Activated T-cell treated with anti-CD3 and anti-CD28 coated beads for 48 hours (primary cell): ENCODE measurements at regions not wholly inside any gene's neighbourhood (a gene's known extent, or its start where the extent isn't known, plus 50 kb on each side); places are given as distances from the start of the nearest gene placed in this dataset.
"Not testable (repeated sequence)": the region's sequence is repeated elsewhere in the genome, so short reads cannot be mapped to it uniquely, and the experiment has no call there.

Source experiments
- DNase-seq: peaks from one replicate; pipeline ENCODE4 v3.0.0-alpha.2; 2020; ENCODE audit warnings: low read depth

DNA sequence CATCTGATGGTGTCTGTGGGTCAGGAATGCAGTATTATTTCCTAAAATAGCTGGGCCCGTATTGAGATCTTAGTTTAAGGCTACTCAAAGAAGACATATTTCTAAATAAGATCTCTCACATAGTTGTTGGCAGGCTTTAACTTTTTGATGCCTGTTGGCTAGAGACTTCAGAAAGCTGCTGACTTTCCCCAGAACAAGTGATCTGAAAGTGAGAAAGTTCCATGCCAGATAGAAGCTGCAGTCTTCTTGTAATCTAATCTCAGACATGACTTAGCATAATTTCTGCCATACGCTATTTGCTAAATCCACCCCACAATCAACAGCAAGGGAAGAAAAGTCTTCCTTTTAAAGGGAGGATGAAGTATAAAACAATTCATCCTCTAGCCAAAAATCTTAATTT is 867.1 kb downstream of the IGSF11 start:
- no peak for DNase-seq

GRCh38 chr3:118168175-118168574 is 866.5 kb downstream of the IGSF11 start:
- no peak for DNase-seq

DNA sequence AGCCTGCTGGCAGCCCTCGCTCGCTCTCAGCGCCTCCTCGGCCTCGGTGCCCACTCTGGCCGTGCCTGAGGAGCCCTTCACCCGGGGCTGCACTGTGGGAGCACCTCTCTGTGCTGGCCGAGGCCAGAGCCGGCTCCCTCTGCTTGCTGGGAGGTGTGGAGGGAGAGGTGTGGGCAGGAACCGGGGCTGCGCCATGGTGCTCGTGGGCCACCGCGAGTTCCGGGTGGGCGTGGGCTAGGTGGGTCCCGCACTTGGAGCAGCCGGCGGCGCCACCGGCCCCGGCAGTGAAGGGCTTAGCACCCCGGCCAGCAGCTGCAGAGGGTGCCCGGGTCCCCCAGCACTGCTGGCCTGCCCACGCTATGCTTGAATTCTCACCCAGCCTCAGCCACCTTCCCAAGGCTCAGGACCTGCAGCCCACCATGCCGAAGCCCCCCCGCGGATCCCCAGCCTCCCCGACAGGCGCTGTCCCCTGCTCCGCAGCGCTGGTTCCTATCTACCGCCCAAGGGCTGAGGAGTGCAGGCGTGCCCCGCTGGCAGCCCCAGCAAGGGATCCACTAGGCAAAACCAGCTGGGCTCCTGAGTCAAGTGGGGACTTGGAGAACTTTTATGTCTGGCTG is 863.3 kb downstream of the IGSF11 start:
- DNase-seq: no peak

DNA sequence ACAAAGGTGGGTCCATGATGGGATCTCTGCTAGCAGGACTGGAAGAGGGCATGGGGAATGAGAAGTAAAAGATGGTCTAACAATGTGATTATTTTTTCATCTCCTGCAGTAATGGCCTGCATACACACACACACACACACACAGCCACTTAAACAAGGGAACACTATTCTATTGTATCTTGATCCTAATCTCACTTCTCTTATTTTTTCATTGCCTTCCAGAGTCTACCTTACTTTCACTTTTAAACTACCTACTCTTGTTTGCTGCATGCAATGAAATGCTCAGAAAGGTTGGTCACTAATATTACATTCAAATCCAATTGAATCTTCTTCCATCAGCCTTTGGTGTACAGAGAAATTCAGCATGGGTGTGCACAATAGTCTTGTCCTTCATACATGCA is 853.8 kb downstream of the IGSF11 start:
- DNase-seq: no peak

GRCh38 chr3:118181274-118181673 is 853.4 kb downstream of the IGSF11 start:
- DNase-seq: no peak

DNA sequence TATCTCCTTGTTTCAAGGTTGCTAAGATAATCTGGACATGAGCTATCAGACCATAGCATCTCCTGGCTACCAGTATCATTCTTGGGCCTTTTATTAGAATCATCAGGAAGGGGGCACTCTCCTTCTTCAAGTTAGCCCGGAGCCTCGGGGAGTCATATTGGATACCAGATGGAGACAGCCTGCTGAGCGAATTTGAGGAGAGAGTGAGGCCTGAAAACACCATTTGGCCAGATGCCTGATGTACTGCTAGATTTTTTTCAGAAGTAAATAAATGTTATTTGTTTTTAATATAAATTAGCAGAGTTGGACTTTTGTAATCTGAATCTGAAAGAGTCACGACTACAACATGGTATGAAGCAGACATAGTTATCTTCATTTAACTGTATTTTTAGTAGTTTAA is 848.6 kb downstream of the IGSF11 start:
- DNase-seq: no peak

DNA sequence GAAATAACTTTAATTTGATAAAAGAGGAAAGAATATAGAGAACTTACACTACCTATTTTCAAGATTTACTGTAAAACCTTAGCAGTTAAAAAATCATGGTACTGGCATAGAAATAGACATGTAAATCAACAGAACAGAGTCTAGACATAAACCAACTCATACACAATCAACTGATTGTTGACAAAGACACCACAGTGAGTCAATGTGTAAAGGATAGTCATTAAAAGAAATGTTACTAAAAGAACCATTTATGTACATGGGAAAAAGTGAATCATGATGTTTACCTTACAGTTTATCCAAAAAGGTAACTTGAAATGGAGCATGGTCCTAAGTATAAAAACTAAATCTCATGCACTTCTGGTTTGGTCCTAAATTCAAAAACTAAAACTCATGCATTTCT is 847.4 kb downstream of the IGSF11 start:
- DNase-seq: no peak

DNA sequence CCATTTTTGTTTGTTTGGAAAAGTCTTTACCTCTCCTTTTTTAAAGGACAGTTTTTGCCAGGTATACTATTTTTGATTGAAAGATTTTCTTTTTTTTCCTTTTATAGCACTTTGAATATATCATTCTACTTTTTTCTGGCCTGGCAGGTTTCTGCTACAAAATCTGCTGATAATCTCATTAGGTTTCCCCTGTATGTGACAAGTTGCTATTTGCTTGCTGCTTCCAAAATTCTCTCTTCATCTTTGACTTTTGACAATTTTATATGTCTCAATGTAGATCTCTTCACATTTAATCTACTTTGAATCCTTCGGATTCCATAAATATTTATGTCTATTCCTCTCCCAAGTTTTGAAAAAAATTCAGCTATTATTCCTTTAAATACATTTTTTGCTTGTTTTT is 838.5 kb downstream of the IGSF11 start:
- no peak for DNase-seq

DNA sequence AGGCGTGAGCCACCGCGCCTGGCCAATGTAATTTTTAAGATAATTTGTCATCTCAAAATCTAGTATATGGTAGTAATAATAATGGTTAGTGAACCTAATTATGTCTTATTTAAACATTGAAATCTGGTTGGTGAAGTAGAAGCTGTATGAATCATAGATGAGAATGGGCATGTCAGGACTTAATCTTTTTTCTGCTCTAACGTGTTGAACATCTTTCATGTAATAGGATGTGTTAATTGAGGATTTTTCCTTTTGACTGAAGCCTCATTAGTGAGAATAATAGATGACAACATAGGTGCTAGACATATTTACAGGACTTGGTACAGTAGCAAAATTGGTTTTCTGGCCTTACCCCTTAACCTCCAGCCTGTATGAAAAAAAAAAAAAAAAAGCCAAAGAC is 835.6 kb downstream of the IGSF11 start:
- no peak for DNase-seq

DNA sequence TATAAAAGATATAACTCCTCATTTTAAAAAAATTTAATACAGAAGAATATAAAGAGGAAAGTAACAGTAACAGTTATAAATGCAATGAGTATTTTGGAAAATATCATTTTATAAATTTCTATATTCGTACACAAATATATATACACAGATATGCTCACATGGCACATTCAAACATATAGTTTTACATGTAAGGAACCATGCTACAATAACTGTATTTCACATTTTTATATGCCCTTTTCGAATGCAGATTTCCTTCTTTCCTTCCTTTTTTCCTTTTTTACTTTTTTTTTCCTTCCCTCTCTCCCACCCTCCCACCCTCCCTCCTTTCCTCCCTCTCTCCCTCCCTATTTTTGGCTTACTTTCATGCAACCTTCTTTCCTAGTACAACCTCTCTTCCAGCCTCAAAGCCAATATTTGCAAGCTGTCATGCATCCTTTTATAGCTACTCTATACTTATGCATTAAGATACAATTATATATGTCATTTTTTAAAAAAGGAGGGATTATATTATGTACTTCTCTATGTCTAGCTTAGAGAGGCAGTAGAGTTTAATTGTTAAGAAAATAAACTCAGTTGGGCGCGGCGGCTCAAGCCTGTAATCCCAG is 830.5 kb downstream of the IGSF11 start:
- DNase-seq: no peak

DNA sequence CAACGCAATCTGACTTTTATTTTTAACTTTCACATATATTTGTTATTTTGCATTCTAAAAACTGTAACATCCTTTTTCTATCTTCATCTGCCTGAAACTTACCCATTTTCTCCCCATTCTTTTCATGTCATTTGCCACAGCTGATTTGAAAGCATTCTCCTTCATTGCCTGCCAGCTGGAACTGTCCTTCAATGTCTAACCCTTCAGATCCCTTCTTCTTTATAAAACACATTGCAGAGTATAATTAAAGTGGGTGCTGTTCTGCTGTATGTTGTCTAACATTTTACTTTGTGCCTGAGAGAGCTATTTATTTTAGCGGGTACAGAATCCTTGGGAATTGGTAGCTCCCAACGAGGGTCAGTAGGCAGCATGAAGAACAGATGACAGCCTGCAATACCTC is 827.4 kb downstream of the IGSF11 start:
- no peak for DNase-seq

DNA sequence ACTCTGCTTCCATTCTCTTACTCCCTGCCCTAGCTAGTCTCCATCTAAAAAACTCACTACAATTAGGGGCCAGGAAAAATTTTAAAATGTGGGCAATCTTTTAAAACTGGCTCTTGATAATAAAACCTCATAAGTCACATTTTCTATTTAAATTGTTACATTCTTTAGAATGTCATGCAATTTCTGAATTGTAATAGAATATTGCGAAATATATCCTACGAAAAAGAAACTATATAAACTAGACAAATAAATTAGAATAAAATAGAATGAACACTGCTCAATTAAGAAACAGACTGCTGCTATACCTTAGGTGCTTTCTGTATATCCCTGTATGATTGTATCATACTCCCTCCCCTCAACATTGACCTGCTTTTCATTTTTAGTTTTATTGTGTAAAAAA is 826.0 kb downstream of the IGSF11 start:
- no peak for DNase-seq

DNA sequence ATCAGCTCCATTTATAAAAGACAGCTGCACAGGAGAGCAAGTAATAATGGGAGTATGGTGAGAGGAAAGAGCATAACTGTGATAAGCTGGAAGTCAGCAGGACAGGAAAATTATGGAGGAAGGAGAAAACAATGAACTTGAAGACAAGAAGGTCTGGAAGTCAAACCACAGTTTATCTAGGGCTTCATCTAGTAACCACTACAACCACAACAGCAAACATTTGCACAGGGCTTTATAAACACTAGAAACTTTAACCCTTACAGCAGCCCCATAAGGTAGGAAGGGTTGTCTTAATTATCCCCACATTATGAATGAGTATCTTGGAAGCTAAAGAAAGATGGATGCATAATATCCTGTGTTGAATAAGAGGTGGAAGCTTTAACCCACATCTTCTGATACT is 820.8 kb downstream of the IGSF11 start:
- DNase-seq: no peak

DNA sequence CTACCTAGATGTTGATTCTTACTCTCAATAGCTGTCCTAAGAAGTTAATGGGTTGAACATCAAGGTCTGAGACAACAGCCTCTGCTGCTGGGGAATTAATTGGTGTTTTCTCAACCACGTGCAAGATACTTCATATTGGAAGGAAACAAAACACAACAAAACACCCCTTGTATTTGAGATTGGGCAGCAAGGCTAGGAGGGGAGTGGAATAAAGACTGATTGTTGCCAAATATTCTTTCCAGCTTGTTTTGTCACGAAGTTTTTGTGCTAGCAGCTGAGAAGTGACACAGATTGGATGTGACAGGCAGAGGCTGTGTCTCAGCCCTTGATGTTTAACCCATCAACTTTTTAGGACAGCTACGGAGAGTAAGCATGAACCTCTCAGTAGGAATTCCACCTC is 808.4 kb downstream of the IGSF11 start:
- no peak for DNase-seq

GRCh38 chr3:118227191-118227590 is 807.5 kb downstream of the IGSF11 start:
- DNase-seq: no peak

- DNase-seq: no peak
Observed at GRCh38 chr3:118228151-118228550, 806.5 kb downstream of the IGSF11 start.

GRCh38 chr3:118229196-118229595 is 805.5 kb downstream of the IGSF11 start:
- no peak for DNase-seq

GRCh38 chr3:118231578-118231977 is 803.1 kb downstream of the IGSF11 start:
- DNase-seq: no peak

GRCh38 chr3:118239253-118239652 is 795.4 kb downstream of the IGSF11 start:
- DNase-seq: no peak

- no peak for DNase-seq
Observed at GRCh38 chr3:118244761-118245160, 789.9 kb downstream of the IGSF11 start.

DNA sequence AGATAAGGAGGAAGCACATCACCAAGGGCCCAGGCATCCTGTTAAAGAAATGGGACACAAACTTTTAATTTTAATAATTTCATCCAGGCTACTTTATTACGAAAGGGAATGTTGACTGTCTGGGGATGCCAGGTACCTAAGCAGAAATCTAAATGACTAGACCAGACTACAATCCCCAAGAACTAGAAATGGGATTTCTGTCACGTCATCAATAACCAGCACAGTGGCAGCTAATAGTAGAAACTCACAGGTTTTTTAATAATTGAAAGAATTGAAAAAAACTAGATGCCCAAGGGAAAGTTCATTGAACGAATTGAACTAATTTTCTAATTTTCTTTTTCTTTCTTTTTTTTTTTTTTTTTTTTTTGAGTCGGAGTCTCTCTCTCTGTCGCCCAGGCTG is 789.3 kb downstream of the IGSF11 start:
- DNase-seq: no peak

DNA sequence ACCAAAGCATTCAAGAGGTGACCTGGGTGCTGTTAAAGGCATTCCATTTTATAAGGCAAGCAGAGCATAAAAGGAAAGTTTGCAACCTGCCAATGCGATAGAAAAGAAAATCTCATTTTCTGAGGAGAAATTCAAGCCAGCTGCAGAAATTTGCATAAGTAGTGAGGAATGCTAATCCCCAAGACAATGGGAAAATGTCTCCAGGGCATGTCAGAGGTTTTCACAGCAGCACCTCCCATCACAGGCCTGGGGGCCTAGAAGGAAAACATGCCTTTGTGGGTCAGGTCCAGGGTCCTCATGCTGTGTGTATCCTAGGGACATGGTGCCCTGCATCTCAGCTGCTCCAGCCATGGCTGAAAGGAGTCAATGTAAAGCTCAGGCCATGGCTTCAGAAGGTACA is 775.8 kb downstream of the IGSF11 start:
- not testable (repeated sequence) for DNase-seq

GRCh38 chr3:118262800-118263402 is 771.7 kb downstream of the IGSF11 start:
- no peak for DNase-seq

DNA sequence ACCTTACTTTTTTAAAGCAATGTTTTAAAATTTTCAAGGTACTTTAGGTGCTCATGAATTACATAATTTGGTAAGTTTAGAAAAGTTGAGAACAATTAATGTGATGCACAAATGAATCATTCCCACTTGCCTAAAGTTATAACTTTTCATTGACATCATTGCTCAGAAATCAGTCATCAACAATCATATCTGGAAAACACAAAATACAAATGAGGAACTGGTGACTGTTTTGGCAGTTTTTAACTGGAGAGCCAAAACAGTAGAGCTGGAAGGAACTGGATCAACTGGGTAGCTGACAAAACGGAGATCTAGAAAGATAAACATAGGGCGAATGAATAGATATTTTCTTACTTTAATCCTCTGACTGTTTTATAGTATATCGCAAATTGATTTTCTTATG is 767.1 kb downstream of the IGSF11 start:
- no peak for DNase-seq
